PC-9 (cell line): ENCODE measurements at regions not wholly inside any gene's neighbourhood (a gene's known extent, or its start where the extent isn't known, plus 50 kb on each side); places are given as distances from the start of the nearest gene placed in this dataset.

ENCODE experiments used
- BruUV-seq: library from RNA; stranded (reverse); fragments of 400-500 nt; replicated peaks from 2 replicates; lab custom pipeline; 2021; lab: Mats Ljungman, UMichigan
- CTCF ChIA-PET: fragments of 300-600 bp; sonication (Branson Sonifier 250); formaldehyde crosslinking; loops from one replicate; lab custom pipeline; 2022; ENCODE audit warnings: antibody characterized with exemption; lab: Charles Lee
- POLR2A ChIA-PET: fragments of 300-600 bp; sonication (Branson Sonifier 250); formaldehyde crosslinking; loops from one replicate; lab custom pipeline; 2022; ENCODE audit warnings: antibody characterized with exemption; ENCODE audit not compliant: unreplicated experiment; lab: Charles Lee
- DNase-seq, 2 experiments: peaks; one replicate each; pipeline versions ENCODE4 v3.0.0 to v3.0.0-alpha.2; 2015 to 2022; ENCODE audit warnings: mixed read lengths in 1 of 2
- H2AFZ ChIP-seq: fragments of 200-600 bp; sonication (generic); 2 replicates; pipeline ENCODE4 v1.8.1; 2017; ENCODE audit warnings: antibody characterized with exemption
- H3F3A ChIP-seq: fragments of 200-600 bp; sonication (generic); 2 replicates; pipeline ENCODE4 v1.8.1; 2017; ENCODE audit warnings: antibody characterized with exemption, mild to moderate bottlenecking, low read depth; ENCODE audit not compliant: insufficient read depth
- H3K27ac ChIP-seq: fragments of 200-600 bp; sonication (generic); 2 replicates; pipeline ENCODE4 v1.6.1; 2016; ENCODE audit warnings: mixed run types
- H3K27me3 ChIP-seq: fragments of 200-600 bp; sonication (generic); 2 replicates; pipeline ENCODE4 v1.6.1; 2016; ENCODE audit warnings: low read depth, mixed run types; ENCODE audit not compliant: insufficient read depth
- H3K36me3 ChIP-seq: fragments of 200-600 bp; sonication (generic); 2 replicates; pipeline ENCODE4 v1.6.1; 2016; ENCODE audit warnings: low read depth, mixed run types
- H3K4me1 ChIP-seq: fragments of 200-600 bp; sonication (generic); replicated peaks from 2 replicates; pipeline ENCODE4 v1.6.1; 2016; ENCODE audit warnings: mixed run types; ENCODE audit not compliant: insufficient read depth
- H3K4me2 ChIP-seq: fragments of 200-600 bp; sonication (generic); 2 replicates; pipeline ENCODE4 v1.6.1; 2017; ENCODE audit warnings: mixed run types
- H3K4me3 ChIP-seq: fragments of 200-600 bp; sonication (generic); 2 replicates; pipeline ENCODE4 v1.6.1; 2016; ENCODE audit warnings: mixed run types
- H3K79me2 ChIP-seq: fragments of 200-600 bp; sonication (generic); 2 replicates; pipeline ENCODE4 v1.6.1; 2017; ENCODE audit warnings: low read depth, mixed run types
- H3K9me2 ChIP-seq: fragments of 200-600 bp; sonication (generic); 2 replicates; pipeline ENCODE4 v1.8.1; 2017; ENCODE audit warnings: mild to moderate bottlenecking; ENCODE audit not compliant: insufficient read depth
- H3K9me3 ChIP-seq: fragments of 200-600 bp; sonication (generic); 2 replicates; pipeline ENCODE4 v1.8.1; 2016; ENCODE audit warnings: low read depth; ENCODE audit not compliant: insufficient read depth
- H4K20me1 ChIP-seq: fragments of 200-600 bp; sonication (generic); 2 replicates; pipeline ENCODE4 v1.8.1; 2017; ENCODE audit not compliant: insufficient read depth
- CTCF ChIP-seq: fragments of 200-600 bp; sonication (generic); conservative IDR thresholded peaks from 2 replicates; pipeline ENCODE4 v1.6.1; 2017; ENCODE audit warnings: mixed run types, antibody characterized with exemption, mild to moderate bottlenecking, moderate library complexity
- EZH2 ChIP-seq: fragments of 200-600 bp; sonication (generic); IDR thresholded peaks from 2 replicates; pipeline ENCODE4 v1.8.0; 2017; ENCODE audit warnings: antibody characterized with exemption, low read depth
- intact Hi-C: fragments of 100-400 bp; cut with micrococcal nuclease; formaldehyde crosslinking; loops from one replicate; pipeline ENCODE4 v1.10.0; 2022; ENCODE audit not compliant: unreplicated experiment

- Histone ChIP-seq H4K20me1 (no peaks in the 10 kb centered on the region), H3K4me1 (peaks cover 32% of the 10 kb centered on the region), H3K79me2 (no peaks in the 10 kb centered on the region), H3K27ac (no peak overlapping the region), H3K36me3 (no peaks in the 10 kb centered on the region), H3F3A (peaks cover 36% of the 10 kb centered on the region), H3K4me2 (no peak overlapping the region), H3K9me3 (no peaks in the 10 kb centered on the region), H3K9me2 (no peaks in the 10 kb centered on the region), H3K4me3 (no peak overlapping the region), H2AFZ (no peak overlapping the region), H3K27me3 (no peaks in the 10 kb centered on the region)
- intact Hi-C loops = no loop called here
- no peak for TF ChIP-seq EZH2
- TF ChIP-seq CTCF = no peak
- ChIA-PET POLR2A (interaction anchor here (0.5 to 0.7 kb wide), 3 partner anchors 42 to 181 kb away, joined by 3 to 6 read pairs (median 3); no protein-coding TSS in a partner anchor), CTCF (interaction anchor here (0.5 kb wide), 1 partner anchor 69 kb away, joined by 3 read pairs; no protein-coding TSS in a partner anchor)
- no peak for DNase-seq
- BruUV-seq = no TSS peak
Observed at GRCh38 chr14:76941946-76942805, 86.3 kb downstream of the IRF2BPL start.

- Histone ChIP-seq H2AFZ (no peak overlapping the region), H4K20me1 (no peaks in the 10 kb centered on the region), H3K4me2 (no peak overlapping the region), H3K4me3 (no peak overlapping the region), H3K27me3 (no peaks in the 10 kb centered on the region), H3K9me3 (no peaks in the 10 kb centered on the region), H3K27ac (no peak overlapping the region), H3K4me1 (peaks cover 26% of the 10 kb centered on the region), H3K79me2 (no peaks in the 10 kb centered on the region), H3K9me2 (no peaks in the 10 kb centered on the region), H3K36me3 (no peaks in the 10 kb centered on the region), H3F3A (peaks cover 30% of the 10 kb centered on the region)
- BruUV-seq = no TSS peak
- DNase-seq = no peak
- intact Hi-C loops = no loop called here
- TF ChIP-seq CTCF (no peak), EZH2 (no peak)
- POLR2A ChIA-PET = interaction anchor here (0.5 kb wide), 1 partner anchor 85 kb away, joined by 3 read pairs; no protein-coding TSS in a partner anchor
- CTCF ChIA-PET = interaction anchor here (0.5 kb wide), 1 partner anchor 68 kb away, joined by 3 read pairs; no protein-coding TSS in a partner anchor
Observed at GRCh38 chr14:76941544-76941943, 87.0 kb downstream of the IRF2BPL start.

GRCh38 chr14:76940021-76940760 is 88.3 kb downstream of the IRF2BPL start:
- H3K9me3 ChIP-seq = no peaks in the 10 kb centered on the region
- no peak for DNase-seq
- intact Hi-C loops = no loop called here
- CTCF ChIA-PET = interaction anchor here (0.7 kb wide), 1 partner anchor 19 kb away, joined by 4 read pairs; no protein-coding TSS in a partner anchor
- no peaks in the 10 kb centered on the region for H3K9me2 ChIP-seq
- H3K27ac ChIP-seq = no peak overlapping the region
- POLR2A ChIA-PET = no interaction called here
- peaks cover 16% of the 10 kb centered on the region; the same call in 1 of the 2 replicates for H3F3A ChIP-seq
- H3K4me2 ChIP-seq = no peak overlapping the region
- no peaks in the 10 kb centered on the region for H4K20me1 ChIP-seq
- peaks cover 13% of the 10 kb centered on the region for H3K4me1 ChIP-seq
- H3K27me3 ChIP-seq = no peaks in the 10 kb centered on the region
- TF ChIP-seq EZH2 (no peak), CTCF (no peak)
- H3K79me2 ChIP-seq = no peaks in the 10 kb centered on the region
- no TSS peak for BruUV-seq
- H3K36me3 ChIP-seq = no peaks in the 10 kb centered on the region
- no peak overlapping the region for H3K4me3 ChIP-seq
- H2AFZ ChIP-seq = no peak overlapping the region
